ENCODE measurements at regions not wholly inside any gene's neighbourhood (a gene's known extent, or its start where the extent isn't known, plus 50 kb on each side); places are given as distances from the start of the nearest gene placed in this dataset.
"Not testable (repeated sequence)": the region's sequence is repeated elsewhere in the genome, so short reads cannot be mapped to it uniquely, and the experiment has no call there.

- TF ChIP-seq JUND (IDR thresholded peaks at IDR 0.05); POLR2A (IDR thresholded peaks at IDR 0.05; ENCODE audit: borderline replicate concordance, extremely low read depth, insufficient read depth, insufficient read length); POLR2AphosphoS5 (IDR thresholded peaks at IDR 0.05; ENCODE audit: low read depth, low read length); SRF (IDR thresholded peaks at IDR 0.05; ENCODE audit: low read depth); ATF3 (IDR thresholded peaks at IDR 0.05); TCF7L2 (IDR thresholded peaks at IDR 0.05; ENCODE audit: borderline replicate concordance, extremely low read depth, insufficient read depth, insufficient read length): not testable (repeated sequence)
- TF ChIP-seq, protein P1, sequence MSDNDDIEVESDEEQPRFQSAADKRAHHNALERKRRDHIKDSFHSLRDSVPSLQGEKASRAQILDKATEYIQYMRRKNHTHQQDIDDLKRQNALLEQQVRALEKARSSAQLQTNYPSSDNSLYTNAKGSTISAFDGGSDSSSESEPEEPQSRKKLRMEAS (IDR thresholded peaks at IDR 0.05), result not testable (repeated sequence)
- TF ChIP-seq, protein P2, sequence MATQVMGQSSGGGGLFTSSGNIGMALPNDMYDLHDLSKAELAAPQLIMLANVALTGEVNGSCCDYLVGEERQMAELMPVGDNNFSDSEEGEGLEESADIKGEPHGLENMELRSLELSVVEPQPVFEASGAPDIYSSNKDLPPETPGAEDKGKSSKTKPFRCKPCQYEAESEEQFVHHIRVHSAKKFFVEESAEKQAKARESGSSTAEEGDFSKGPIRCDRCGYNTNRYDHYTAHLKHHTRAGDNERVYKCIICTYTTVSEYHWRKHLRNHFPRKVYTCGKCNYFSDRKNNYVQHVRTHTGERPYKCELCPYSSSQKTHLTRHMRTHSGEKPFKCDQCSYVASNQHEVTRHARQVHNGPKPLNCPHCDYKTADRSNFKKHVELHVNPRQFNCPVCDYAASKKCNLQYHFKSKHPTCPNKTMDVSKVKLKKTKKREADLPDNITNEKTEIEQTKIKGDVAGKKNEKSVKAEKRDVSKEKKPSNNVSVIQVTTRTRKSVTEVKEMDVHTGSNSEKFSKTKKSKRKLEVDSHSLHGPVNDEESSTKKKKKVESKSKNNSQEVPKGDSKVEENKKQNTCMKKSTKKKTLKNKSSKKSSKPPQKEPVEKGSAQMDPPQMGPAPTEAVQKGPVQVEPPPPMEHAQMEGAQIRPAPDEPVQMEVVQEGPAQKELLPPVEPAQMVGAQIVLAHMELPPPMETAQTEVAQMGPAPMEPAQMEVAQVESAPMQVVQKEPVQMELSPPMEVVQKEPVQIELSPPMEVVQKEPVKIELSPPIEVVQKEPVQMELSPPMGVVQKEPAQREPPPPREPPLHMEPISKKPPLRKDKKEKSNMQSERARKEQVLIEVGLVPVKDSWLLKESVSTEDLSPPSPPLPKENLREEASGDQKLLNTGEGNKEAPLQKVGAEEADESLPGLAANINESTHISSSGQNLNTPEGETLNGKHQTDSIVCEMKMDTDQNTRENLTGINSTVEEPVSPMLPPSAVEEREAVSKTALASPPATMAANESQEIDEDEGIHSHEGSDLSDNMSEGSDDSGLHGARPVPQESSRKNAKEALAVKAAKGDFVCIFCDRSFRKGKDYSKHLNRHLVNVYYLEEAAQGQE (IDR thresholded peaks at IDR 0.05; ENCODE audit: low read depth), result not testable (repeated sequence)
- TF ChIP-seq, protein P3, sequence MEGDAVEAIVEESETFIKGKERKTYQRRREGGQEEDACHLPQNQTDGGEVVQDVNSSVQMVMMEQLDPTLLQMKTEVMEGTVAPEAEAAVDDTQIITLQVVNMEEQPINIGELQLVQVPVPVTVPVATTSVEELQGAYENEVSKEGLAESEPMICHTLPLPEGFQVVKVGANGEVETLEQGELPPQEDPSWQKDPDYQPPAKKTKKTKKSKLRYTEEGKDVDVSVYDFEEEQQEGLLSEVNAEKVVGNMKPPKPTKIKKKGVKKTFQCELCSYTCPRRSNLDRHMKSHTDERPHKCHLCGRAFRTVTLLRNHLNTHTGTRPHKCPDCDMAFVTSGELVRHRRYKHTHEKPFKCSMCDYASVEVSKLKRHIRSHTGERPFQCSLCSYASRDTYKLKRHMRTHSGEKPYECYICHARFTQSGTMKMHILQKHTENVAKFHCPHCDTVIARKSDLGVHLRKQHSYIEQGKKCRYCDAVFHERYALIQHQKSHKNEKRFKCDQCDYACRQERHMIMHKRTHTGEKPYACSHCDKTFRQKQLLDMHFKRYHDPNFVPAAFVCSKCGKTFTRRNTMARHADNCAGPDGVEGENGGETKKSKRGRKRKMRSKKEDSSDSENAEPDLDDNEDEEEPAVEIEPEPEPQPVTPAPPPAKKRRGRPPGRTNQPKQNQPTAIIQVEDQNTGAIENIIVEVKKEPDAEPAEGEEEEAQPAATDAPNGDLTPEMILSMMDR (IDR thresholded peaks at IDR 0.05 in 2 of 3, conservative IDR thresholded peaks at IDR 0.05 in 1 of 3; ENCODE audit: borderline replicate concordance in 1 of 3, insufficient read depth in 1 of 3, low read depth in 2 of 3, low read length in 2 of 3), result not testable (repeated sequence)
Observed at GRCh38 chr9:63703138-63703665, 1581.8 kb downstream of the FOXD4L5 start.
